PFSK-1 (cell line): ENCODE measurements at regions not wholly inside any gene's neighbourhood (a gene's known extent, or its start where the extent isn't known, plus 50 kb on each side); places are given as distances from the start of the nearest gene placed in this dataset.

ENCODE experiments used
- FOXP2 ChIP-seq: optimal IDR thresholded peaks from 2 replicates; pipeline ENCODE3; 2011; ENCODE audit warnings: borderline replicate concordance, control low read depth, inconsistent platforms; ENCODE audit not compliant: insufficient read depth; ENCODE audit errors: extremely low read length, extremely low read depth
- POLR2AphosphoS5 ChIP-seq: IDR thresholded peaks from 2 replicates; pipeline ENCODE4 v1.6.1; 2012; ENCODE audit warnings: low read depth, mild to moderate bottlenecking, control low read depth, low read length, moderate library complexity
- REST ChIP-seq, 2 experiments: IDR thresholded peaks; 2 replicates each; pipeline versions ENCODE4 v1.6.1 to v1.8.0; 2011 to 2012; ENCODE audit warnings: low read depth in 2 of 2, low read length in 2 of 2, control low read depth in 1 of 2, inconsistent platforms in 1 of 2, mild to moderate bottlenecking in 1 of 2, moderate library complexity in 1 of 2; ENCODE audit not compliant: insufficient read depth in 1 of 2
- SIN3A ChIP-seq: IDR thresholded peaks from 2 replicates; pipeline ENCODE4 v1.6.1; 2012; ENCODE audit warnings: mild to moderate bottlenecking, low read length, moderate library complexity, borderline replicate concordance; ENCODE audit not compliant: insufficient read depth
- TAF1 ChIP-seq: IDR thresholded peaks from 2 replicates; pipeline ENCODE4 v1.6.1; 2012; ENCODE audit warnings: low read length, control low read depth, borderline replicate concordance; ENCODE audit not compliant: insufficient read depth

GRCh38 chr10:62482581-62482980 is 108.4 kb downstream of the ZNF365 start:
- TF ChIP-seq FOXP2, result no peak
- no peak for TF ChIP-seq POLR2AphosphoS5
- TF ChIP-seq REST (IDR thresholded peaks at IDR 0.05; ENCODE audit: insufficient read depth in 1 of 2, low read depth in 2 of 2, low read length in 2 of 2), result no peak
- TF ChIP-seq TAF1, result no peak
- TF ChIP-seq SIN3A, result no peak

- no peak for TF ChIP-seq REST (IDR thresholded peaks at IDR 0.05; ENCODE audit: insufficient read depth in 1 of 2, low read depth in 2 of 2, low read length in 2 of 2)
- no peak for TF ChIP-seq TAF1
- TF ChIP-seq FOXP2, result no peak
- TF ChIP-seq POLR2AphosphoS5, result no peak
- TF ChIP-seq SIN3A, result no peak
Measured at GRCh38 chr10:62491597-62491996, 117.4 kb downstream of the ZNF365 start.

- no peak for TF ChIP-seq FOXP2
- no peak for TF ChIP-seq TAF1
- no peak for TF ChIP-seq REST (IDR thresholded peaks at IDR 0.05; ENCODE audit: insufficient read depth in 1 of 2, low read depth in 2 of 2, low read length in 2 of 2)
- no peak for TF ChIP-seq POLR2AphosphoS5
- TF ChIP-seq SIN3A, result no peak
Measured at GRCh38 chr10:62492012-62492869, 118.1 kb downstream of the ZNF365 start.

- no peak for TF ChIP-seq FOXP2
- no peak for TF ChIP-seq POLR2AphosphoS5
- no peak for TF ChIP-seq SIN3A
- no peak for TF ChIP-seq REST (IDR thresholded peaks at IDR 0.05; ENCODE audit: insufficient read depth in 1 of 2, low read depth in 2 of 2, low read length in 2 of 2)
- TF ChIP-seq TAF1, result no peak
Measured at GRCh38 chr10:62492870-62493180, 118.7 kb downstream of the ZNF365 start.
